Osteocyte (in vitro differentiated cells): ENCODE measurements at regions not wholly inside any gene's neighbourhood (a gene's known extent, or its start where the extent isn't known, plus 50 kb on each side); places are given as distances from the start of the nearest gene placed in this dataset.

Source experiments
- DNase-seq: peaks from one replicate; pipeline ENCODE4 v3.0.0; 2021; ENCODE audit warnings: mixed read lengths; ENCODE audit not compliant: unreplicated experiment; ENCODE audit errors: extremely low spot score
- H3K27ac Mint-ChIP-seq: one replicate; pipeline ENCODE4 v1.8.0; 2021; ENCODE audit warnings: mild to moderate bottlenecking, mixed read lengths; ENCODE audit not compliant: unreplicated experiment
- H3K27me3 Mint-ChIP-seq: one replicate; pipeline ENCODE4 v1.8.0; 2021; ENCODE audit warnings: mixed read lengths; ENCODE audit not compliant: unreplicated experiment
- H3K36me3 Mint-ChIP-seq: one replicate; pipeline ENCODE4 v1.8.0; 2021; ENCODE audit warnings: mixed read lengths; ENCODE audit not compliant: unreplicated experiment
- H3K4me1 Mint-ChIP-seq: one replicate; pipeline ENCODE4 v1.8.0; 2021; ENCODE audit warnings: mixed read lengths; ENCODE audit not compliant: unreplicated experiment
- H3K4me3 Mint-ChIP-seq: one replicate; pipeline ENCODE4 v1.8.0; 2021; ENCODE audit warnings: mild to moderate bottlenecking, moderate library complexity, mixed read lengths; ENCODE audit not compliant: unreplicated experiment
- H3K9me3 Mint-ChIP-seq: one replicate; pipeline ENCODE4 v1.8.0; 2021; ENCODE audit warnings: mixed read lengths; ENCODE audit not compliant: unreplicated experiment
- CTCF ChIP-seq: fragments of 200-600 bp; sonication (generic); IDR thresholded peaks from 2 replicates; pipeline ENCODE4 v1.5.0; 2021; ENCODE audit warnings: antibody characterized with exemption, mild to moderate bottlenecking, moderate library complexity

- Mint-ChIP-seq H3K27ac (peak overlapping the region; percentile 67), H3K36me3 (peaks cover 8% of the 10 kb centered on the region), H3K4me1 (peaks cover 36% of the 10 kb centered on the region), H3K4me3 (no peak overlapping the region), H3K27me3 (no peaks in the 10 kb centered on the region), H3K9me3 (peaks cover 21% of the 10 kb centered on the region)
- peak; percentile 67 for DNase-seq
- no peak for TF ChIP-seq CTCF
Observed at GRCh38 chr11:130653838-130654636, 205.6 kb downstream of the ADAMTS15 start.

- H3K9me3 Mint-ChIP-seq = peaks cover 21% of the 10 kb centered on the region
- H3K4me3 Mint-ChIP-seq = no peak overlapping the region
- peaks cover 36% of the 10 kb centered on the region for H3K4me1 Mint-ChIP-seq
- H3K27ac Mint-ChIP-seq = peak overlapping the region; percentile 47
- TF ChIP-seq CTCF = no peak
- peak; percentile 6 for DNase-seq
- peaks cover 8% of the 10 kb centered on the region for H3K36me3 Mint-ChIP-seq
- no peaks in the 10 kb centered on the region for H3K27me3 Mint-ChIP-seq
Observed at GRCh38 chr11:130655300-130655699, 206.9 kb downstream of the ADAMTS15 start.

- H3K4me3 Mint-ChIP-seq = no peak overlapping the region
- peak; percentile 38 for TF ChIP-seq CTCF
Observed at GRCh38 chr11:130666781-130667251, 218.4 kb downstream of the ADAMTS15 start.

GRCh38 chr11:130668751-130669150 lies 220.3 kb downstream of the ADAMTS15 start:
- TF ChIP-seq CTCF = no peak
- H3K4me3 Mint-ChIP-seq = no peak overlapping the region
- no peaks in the 10 kb centered on the region for H3K36me3 Mint-ChIP-seq
- H3K9me3 Mint-ChIP-seq = no peaks in the 10 kb centered on the region
- no peak for DNase-seq
- peaks cover 27% of the 10 kb centered on the region for H3K4me1 Mint-ChIP-seq
- no peaks in the 10 kb centered on the region for H3K27me3 Mint-ChIP-seq
- no peak overlapping the region for H3K27ac Mint-ChIP-seq

More at GRCh38 chr11:130666781-130667251, 218.4 kb downstream of the ADAMTS15 start:
- no peaks in the 10 kb centered on the region for H3K9me3 Mint-ChIP-seq
- H3K36me3 Mint-ChIP-seq = no peaks in the 10 kb centered on the region
- H3K27me3 Mint-ChIP-seq = no peaks in the 10 kb centered on the region
- H3K4me1 Mint-ChIP-seq = peaks cover 10% of the 10 kb centered on the region
- no peak for DNase-seq
- no peak overlapping the region for H3K27ac Mint-ChIP-seq

GRCh38 chr11:130670200-130670599 lies 221.8 kb downstream of the ADAMTS15 start:
- no peak overlapping the region for H3K4me3 Mint-ChIP-seq
- H3K36me3 Mint-ChIP-seq = no peaks in the 10 kb centered on the region
- no peak overlapping the region for H3K27ac Mint-ChIP-seq
- TF ChIP-seq CTCF = no peak
- no peak for DNase-seq
- H3K9me3 Mint-ChIP-seq = no peaks in the 10 kb centered on the region
- H3K4me1 Mint-ChIP-seq = peaks cover 42% of the 10 kb centered on the region
- H3K27me3 Mint-ChIP-seq = no peaks in the 10 kb centered on the region
